CD4-positive, alpha-beta T cell (primary cell): ENCODE measurements at regions not wholly inside any gene's neighbourhood (a gene's known extent, or its start where the extent isn't known, plus 50 kb on each side); places are given as distances from the start of the nearest gene placed in this dataset.

Source experiments
- ATAC-seq: fragments of 200-7000 bp; cut with Tn5 transposase; one replicate; pipeline ENCODE4 v1.10.0; 2022; ENCODE audit warnings: mild to moderate bottlenecking; ENCODE audit not compliant: poor library complexity
- CTCF ChIA-PET: fragments of 350-600 bp; sonication (Branson Sonifier 250); formaldehyde crosslinking; loops from one replicate; lab custom pipeline; 2021; ENCODE audit warnings: antibody characterized with exemption, inconsistent platforms; lab: Charles Lee
- POLR2A ChIA-PET: fragments of 350-600 bp; sonication (Branson Sonifier 250); formaldehyde crosslinking; loops from one replicate; lab custom pipeline; 2021; ENCODE audit warnings: antibody characterized with exemption, inconsistent platforms; lab: Charles Lee
- DNase-seq, 14 experiments: peaks; one replicate each; pipeline ENCODE4 v3.0.0-alpha.2; 2013 to 2020; ENCODE audit warnings: mixed read lengths in 2 of 14
- H3K27ac ChIP-seq, 2 donors: one replicate each; pipeline versions ENCODE4 v1.5.1 to v1.7.0; 2013; ENCODE audit warnings: low read length in 2 of 2, low read depth in 1 of 2, mild to moderate bottlenecking in 1 of 2
- H3K27me3 ChIP-seq, 2 experiments: 1 replicate in 1 of 2; 2 replicates in 1 of 2; pipeline versions ENCODE4 v1.6.1 to v1.7.0; 2013; ENCODE audit warnings: low read length in 2 of 2, control low read depth in 1 of 2, mild to moderate bottlenecking in 1 of 2, moderate library complexity in 1 of 2; ENCODE audit not compliant: insufficient read depth in 2 of 2, control insufficient read depth in 1 of 2
- H3K36me3 ChIP-seq: one replicate; pipeline ENCODE4 v1.6.1; 2013; ENCODE audit warnings: low read length, control low read depth; ENCODE audit not compliant: insufficient read depth
- H3K4me1 ChIP-seq: one replicate; pipeline ENCODE4 v1.6.1; 2013; ENCODE audit warnings: low read length, control low read depth; ENCODE audit not compliant: insufficient read depth
- H3K4me3 ChIP-seq: one replicate; pipeline ENCODE4 v1.5.1; 2013; ENCODE audit warnings: mild to moderate bottlenecking, low read length, moderate library complexity
- H3K9me3 ChIP-seq, 2 experiments: 1 replicate in 1 of 2; 2 replicates in 1 of 2; pipeline versions ENCODE4 v1.6.1 to v1.7.0; 2013; ENCODE audit warnings: low read length in 2 of 2, mild to moderate bottlenecking in 2 of 2, control low read depth in 1 of 2, moderate library complexity in 1 of 2; ENCODE audit not compliant: control insufficient read depth in 1 of 2, insufficient read depth in 1 of 2
- H3K27ac Mint-ChIP-seq: one replicate; pipeline ENCODE4 v1.8.0; 2020; ENCODE audit warnings: mixed read lengths
- H3K27me3 Mint-ChIP-seq: one replicate; pipeline ENCODE4 v1.8.0; 2021; ENCODE audit warnings: mixed read lengths
- H3K36me3 Mint-ChIP-seq: one replicate; pipeline ENCODE4 v1.8.0; 2021; ENCODE audit warnings: low read depth, mixed read lengths
- H3K4me1 Mint-ChIP-seq: one replicate; pipeline ENCODE4 v1.8.0; 2021; ENCODE audit warnings: low read depth, mixed read lengths
- H3K4me3 Mint-ChIP-seq: one replicate; pipeline ENCODE4 v1.8.0; 2020; ENCODE audit warnings: mild to moderate bottlenecking, mixed read lengths
- H3K9me3 Mint-ChIP-seq: one replicate; pipeline ENCODE4 v1.8.0; 2020; ENCODE audit warnings: mixed read lengths
- CTCF ChIP-seq: fragments of 200-600 bp; IDR thresholded peaks from one replicate; pipeline ENCODE4 v1.8.0; 2022; ENCODE audit warnings: antibody characterized with exemption, mild to moderate bottlenecking
- intact Hi-C, 2 experiments: fragments of 100-400 bp; cut with DNase I in 1 of 2; cut with micrococcal nuclease in 1 of 2; formaldehyde crosslinking; loops; one replicate each; pipeline versions ENCODE4 v1.15.1 to v1.9.0; 2023 to 2025; cut with DNase I, micrococcal nuclease

DNA sequence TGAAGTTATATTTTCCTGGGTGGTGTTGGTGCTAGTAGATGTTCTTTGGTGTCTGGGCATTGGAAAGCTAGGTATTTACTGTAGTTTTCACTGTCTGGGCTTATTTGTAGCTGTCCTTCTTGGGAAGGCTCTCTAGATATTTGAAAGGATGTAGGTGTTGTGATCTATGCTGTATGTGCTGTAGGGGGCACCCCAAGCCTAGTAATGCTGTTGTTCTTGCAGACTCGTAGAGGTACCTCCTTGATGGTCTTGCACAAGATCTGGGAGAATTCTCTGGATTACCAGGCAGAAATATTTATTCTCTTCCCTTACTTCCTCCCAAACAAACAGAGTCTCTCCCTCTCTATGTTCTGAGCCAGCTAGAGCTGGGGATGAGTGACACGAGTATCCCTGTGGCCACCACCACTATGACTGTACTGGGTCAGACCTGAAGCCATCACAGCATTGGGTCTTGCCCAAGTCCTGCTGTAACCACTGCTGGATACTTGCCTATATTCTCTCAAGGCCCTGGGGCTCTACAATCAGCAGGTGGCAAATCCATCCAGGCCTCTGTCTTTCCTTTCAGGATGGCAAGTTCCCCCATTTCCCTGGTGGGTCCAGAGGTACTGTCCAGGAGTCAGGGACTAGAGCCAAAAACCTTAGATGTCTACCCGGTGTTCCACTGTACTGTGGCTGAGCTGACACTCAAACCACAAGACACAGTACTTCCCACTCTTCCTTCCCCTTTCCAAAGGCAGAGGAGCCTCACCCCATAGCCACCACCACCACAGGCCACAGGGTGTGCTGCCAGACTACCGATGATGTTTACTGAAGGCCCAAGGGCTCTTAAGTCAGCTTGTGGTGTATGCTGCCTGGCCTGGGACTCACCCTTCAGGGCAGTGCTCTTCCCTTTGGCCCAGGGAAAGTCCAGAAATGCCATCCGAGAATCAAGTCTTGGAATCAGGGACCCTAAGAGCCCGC lies 195.2 kb upstream of the DPPA4 start:
- H3K27me3 Mint-ChIP-seq: peaks cover 5% of the 10 kb centered on the region
- DNase-seq (peak in 13 of 14 experiments; percentile 4 to 67 (median 22)), ATAC-seq (peak; percentile 52)
- no peaks in the 10 kb centered on the region for H3K36me3 Mint-ChIP-seq
- no peaks in the 10 kb centered on the region for H3K9me3 Mint-ChIP-seq
- intact Hi-C loops: loop anchor here (2.0 to 10.0 kb wide), 3 partner anchors 780 to 2002 kb away; no protein-coding TSS in a partner anchor
- ChIA-PET CTCF (interaction anchor here (1.0 kb wide), 1 partner anchor 9 kb away, joined by 3 read pairs; no protein-coding TSS in a partner anchor), POLR2A (no interaction called here)
- Histone ChIP-seq H3K4me1 (no peaks in the 10 kb centered on the region), H3K27ac (no peak overlapping the region), H3K36me3 (no peaks in the 10 kb centered on the region), H3K9me3 (peaks cover 0 to 6% of the 10 kb centered on the region in 2 experiments), H3K27me3 (no peaks in the 10 kb centered on the region), H3K4me3 (no peak overlapping the region)
- H3K4me1 Mint-ChIP-seq: no peaks in the 10 kb centered on the region
- peak; percentile 29 for TF ChIP-seq CTCF
- H3K4me3 Mint-ChIP-seq: no peak overlapping the region
- H3K27ac Mint-ChIP-seq: no peak overlapping the region

DNA sequence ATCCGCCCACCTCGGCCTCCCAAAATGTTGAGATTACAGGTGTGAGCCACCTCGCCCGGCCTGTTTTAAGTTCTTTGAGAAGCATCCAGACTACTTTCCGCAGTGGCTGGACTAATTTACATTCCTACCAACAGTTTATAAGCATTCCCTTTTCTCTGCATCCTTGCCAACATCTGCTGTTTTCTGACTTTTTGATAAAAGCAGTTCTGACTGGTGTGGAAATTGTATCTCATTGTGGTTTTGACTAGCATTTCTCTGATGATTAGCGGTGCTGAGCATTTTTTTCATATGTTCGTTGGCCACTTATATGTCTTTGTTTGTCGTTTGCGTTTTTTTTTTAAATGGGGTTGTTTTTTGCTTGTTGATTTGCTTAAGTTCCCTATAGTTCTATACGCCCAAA lies 208.4 kb upstream of the DPPA4 start:
- Histone ChIP-seq H3K4me1 (no peaks in the 10 kb centered on the region), H3K9me3 (no peaks in the 10 kb centered on the region), H3K4me3 (no peak overlapping the region), H3K27me3 (no peaks in the 10 kb centered on the region), H3K36me3 (no peaks in the 10 kb centered on the region), H3K27ac (no peak overlapping the region)
- intact Hi-C loops: no loop called here
- H3K4me1 Mint-ChIP-seq: no peaks in the 10 kb centered on the region
- DNase-seq (no peak), ATAC-seq (no peak)
- CTCF ChIA-PET: no interaction called here
- POLR2A ChIA-PET: no interaction called here
- H3K4me3 Mint-ChIP-seq: no peak overlapping the region
- peaks cover 2% of the 10 kb centered on the region for H3K9me3 Mint-ChIP-seq
- no peaks in the 10 kb centered on the region for H3K27me3 Mint-ChIP-seq
- H3K36me3 Mint-ChIP-seq: no peaks in the 10 kb centered on the region
- TF ChIP-seq CTCF: no peak
- H3K27ac Mint-ChIP-seq: no peak overlapping the region

DNA sequence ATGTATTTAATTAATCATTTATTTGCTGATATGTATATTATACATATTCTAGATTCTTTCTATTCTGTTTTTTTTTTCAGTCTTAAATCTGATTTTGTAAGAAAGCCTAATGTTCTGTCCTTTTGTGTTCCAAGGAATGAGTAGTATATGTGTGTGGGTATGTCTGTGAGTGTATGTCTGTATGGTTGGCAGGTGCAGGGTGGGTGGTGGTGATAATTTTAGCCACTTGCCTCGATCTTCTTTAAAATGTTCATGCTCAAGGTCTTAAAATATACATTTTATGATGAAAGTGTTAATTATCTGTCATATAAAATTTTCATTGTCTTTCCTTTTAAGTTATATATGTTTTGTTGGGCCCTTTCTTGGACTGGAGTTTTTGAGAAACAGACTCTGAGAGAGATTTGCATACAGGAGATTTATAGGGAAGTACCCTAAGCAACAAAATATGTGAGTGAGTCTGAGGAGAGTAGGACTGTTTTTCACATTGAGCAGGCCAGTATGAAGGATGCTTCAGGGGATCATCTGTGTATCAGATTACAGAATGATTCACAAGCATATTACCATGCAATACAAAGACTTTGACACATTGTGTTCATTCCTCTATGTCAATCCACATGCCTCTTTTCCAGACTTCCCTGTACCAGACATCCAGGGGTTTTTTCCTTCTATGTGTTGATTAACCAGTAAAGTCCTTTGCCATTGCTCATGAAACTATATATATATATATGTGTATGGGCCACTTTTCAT lies 211.0 kb upstream of the DPPA4 start:
- intact Hi-C loops: no loop called here
- no peaks in the 10 kb centered on the region for H3K9me3 Mint-ChIP-seq
- no peak for TF ChIP-seq CTCF
- no peaks in the 10 kb centered on the region for H3K27me3 ChIP-seq
- H3K27ac Mint-ChIP-seq: no peak overlapping the region
- POLR2A ChIA-PET: no interaction called here
- H3K9me3 ChIP-seq: no peaks in the 10 kb centered on the region
- H3K4me1 ChIP-seq: no peaks in the 10 kb centered on the region
- no peaks in the 10 kb centered on the region for H3K36me3 Mint-ChIP-seq
- H3K4me3 Mint-ChIP-seq: no peak overlapping the region
- H3K27ac ChIP-seq: no peak overlapping the region
- no peak overlapping the region for H3K4me3 ChIP-seq
- CTCF ChIA-PET: no interaction called here
- H3K4me1 Mint-ChIP-seq: no peaks in the 10 kb centered on the region
- H3K36me3 ChIP-seq: no peaks in the 10 kb centered on the region
- ATAC-seq (no peak), DNase-seq (no peak)
- H3K27me3 Mint-ChIP-seq: no peaks in the 10 kb centered on the region
